ENCODE measurements at regions not wholly inside any gene's neighbourhood (a gene's known extent, or its start where the extent isn't known, plus 50 kb on each side); places are given as distances from the start of the nearest gene placed in this dataset.

DNA sequence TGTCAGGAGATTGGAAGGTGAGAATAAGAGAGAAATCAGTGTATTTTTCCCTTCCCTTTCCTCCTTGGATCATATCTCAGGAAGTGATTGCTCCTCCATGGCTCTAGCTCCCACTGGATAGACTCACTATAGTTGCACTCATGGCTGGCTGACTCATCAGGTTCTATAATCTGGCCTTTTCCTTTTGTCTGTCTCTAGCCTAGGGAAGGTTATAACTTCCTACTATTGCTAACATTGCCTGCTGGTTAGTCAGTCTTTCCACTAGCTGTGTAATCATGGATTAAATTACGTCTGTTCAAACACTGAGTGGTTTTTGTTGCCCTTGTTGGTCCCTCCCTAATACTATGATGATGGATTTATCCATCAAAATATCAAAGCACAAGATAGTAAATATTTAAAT is 195.5 kb upstream of the VEGFC start:
- peak; percentile 74 for DNase-seq (ENCODE audit: low read depth)
- CTCF ChIA-PET = interaction anchor here (1.0 kb wide), 1 partner anchor 190 kb away, joined by 3 read pairs; no protein-coding TSS in a partner anchor
- H3K36me3 ChIP-seq (ENCODE audit: control insufficient read depth, insufficient read depth, low read length) = no peaks in the 10 kb centered on the region
- no peak overlapping the region for H3K4me3 ChIP-seq (ENCODE audit: low read depth, low read length)
- TF ChIP-seq, protein P1, sequence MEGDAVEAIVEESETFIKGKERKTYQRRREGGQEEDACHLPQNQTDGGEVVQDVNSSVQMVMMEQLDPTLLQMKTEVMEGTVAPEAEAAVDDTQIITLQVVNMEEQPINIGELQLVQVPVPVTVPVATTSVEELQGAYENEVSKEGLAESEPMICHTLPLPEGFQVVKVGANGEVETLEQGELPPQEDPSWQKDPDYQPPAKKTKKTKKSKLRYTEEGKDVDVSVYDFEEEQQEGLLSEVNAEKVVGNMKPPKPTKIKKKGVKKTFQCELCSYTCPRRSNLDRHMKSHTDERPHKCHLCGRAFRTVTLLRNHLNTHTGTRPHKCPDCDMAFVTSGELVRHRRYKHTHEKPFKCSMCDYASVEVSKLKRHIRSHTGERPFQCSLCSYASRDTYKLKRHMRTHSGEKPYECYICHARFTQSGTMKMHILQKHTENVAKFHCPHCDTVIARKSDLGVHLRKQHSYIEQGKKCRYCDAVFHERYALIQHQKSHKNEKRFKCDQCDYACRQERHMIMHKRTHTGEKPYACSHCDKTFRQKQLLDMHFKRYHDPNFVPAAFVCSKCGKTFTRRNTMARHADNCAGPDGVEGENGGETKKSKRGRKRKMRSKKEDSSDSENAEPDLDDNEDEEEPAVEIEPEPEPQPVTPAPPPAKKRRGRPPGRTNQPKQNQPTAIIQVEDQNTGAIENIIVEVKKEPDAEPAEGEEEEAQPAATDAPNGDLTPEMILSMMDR (IDR thresholded peaks at IDR 0.05; ENCODE audit: insufficient read depth, low read depth, low read length) = no peak
- H3K27me3 ChIP-seq (ENCODE audit: control insufficient read depth, insufficient read depth, low read length) = no peaks in the 10 kb centered on the region
- POLR2A ChIA-PET = no interaction called here

DNA sequence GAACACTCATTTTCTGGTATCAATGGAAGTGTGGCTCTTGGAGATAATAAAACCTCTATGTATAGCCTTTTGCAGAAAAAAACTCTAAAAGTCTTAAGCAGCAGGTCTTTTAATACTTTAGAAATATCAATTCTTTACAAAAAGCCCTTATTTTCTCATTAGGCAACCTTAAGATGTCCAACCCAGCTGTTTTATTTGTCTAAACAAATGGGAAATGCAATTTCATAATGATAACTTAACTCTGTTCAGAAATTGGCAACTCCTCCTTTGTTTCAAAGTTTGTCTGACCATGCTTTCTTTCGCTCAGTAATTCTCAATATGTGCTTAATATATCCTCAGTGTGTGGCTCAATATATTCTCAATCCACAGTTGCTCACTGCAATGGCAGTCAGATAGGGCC is 196.5 kb upstream of the VEGFC start:
- POLR2A ChIA-PET = no interaction called here
- TF ChIP-seq, protein P1 (IDR thresholded peaks at IDR 0.05; ENCODE audit: insufficient read depth, low read depth, low read length) = no peak
- no peaks in the 10 kb centered on the region for H3K27me3 ChIP-seq (ENCODE audit: control insufficient read depth, insufficient read depth, low read length)
- no peak for DNase-seq (ENCODE audit: low read depth)
- H3K4me3 ChIP-seq (ENCODE audit: low read depth, low read length) = no peak overlapping the region
- CTCF ChIA-PET = no interaction called here
- H3K36me3 ChIP-seq (ENCODE audit: control insufficient read depth, insufficient read depth, low read length) = no peaks in the 10 kb centered on the region

DNA sequence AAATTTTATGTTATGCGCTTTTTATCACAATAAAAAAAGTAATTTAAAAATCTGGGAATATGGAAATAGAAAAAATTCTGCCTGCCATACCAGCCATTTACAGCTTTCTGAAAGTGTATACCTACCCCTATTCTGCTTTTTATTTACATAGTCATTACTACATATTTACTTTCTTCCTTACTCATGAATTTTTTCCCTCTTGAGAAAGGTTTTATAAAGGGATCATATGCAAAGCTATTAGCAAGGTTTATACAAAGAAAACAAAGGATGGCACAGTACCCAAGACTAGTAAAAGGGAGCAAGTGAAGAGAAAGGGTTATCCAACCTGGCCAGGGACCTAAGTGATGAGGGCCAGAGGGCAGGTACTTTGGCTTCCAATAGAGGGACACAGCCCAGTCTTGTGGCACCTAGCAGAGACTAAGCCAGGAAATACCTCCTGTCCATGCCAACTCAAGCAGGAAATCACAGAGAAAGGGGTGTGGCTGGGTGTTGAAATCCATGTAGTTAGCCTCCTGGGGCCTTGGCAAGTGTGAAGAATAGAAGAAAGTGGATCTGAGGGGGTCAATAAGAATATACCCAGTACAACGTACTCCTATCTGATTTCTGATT is 207.3 kb upstream of the VEGFC start:
- Histone ChIP-seq H3K36me3 (ENCODE audit: control insufficient read depth, insufficient read depth, low read length) (no peaks in the 10 kb centered on the region), H3K4me3 (ENCODE audit: low read depth, low read length) (no peak overlapping the region), H3K27me3 (ENCODE audit: control insufficient read depth, insufficient read depth, low read length) (no peaks in the 10 kb centered on the region)
- TF ChIP-seq, protein P1 (IDR thresholded peaks at IDR 0.05; ENCODE audit: insufficient read depth, low read depth, low read length) = no peak
- DNase-seq (ENCODE audit: low read depth) = no peak
- CTCF ChIA-PET = no interaction called here
- POLR2A ChIA-PET = no interaction called here

DNA sequence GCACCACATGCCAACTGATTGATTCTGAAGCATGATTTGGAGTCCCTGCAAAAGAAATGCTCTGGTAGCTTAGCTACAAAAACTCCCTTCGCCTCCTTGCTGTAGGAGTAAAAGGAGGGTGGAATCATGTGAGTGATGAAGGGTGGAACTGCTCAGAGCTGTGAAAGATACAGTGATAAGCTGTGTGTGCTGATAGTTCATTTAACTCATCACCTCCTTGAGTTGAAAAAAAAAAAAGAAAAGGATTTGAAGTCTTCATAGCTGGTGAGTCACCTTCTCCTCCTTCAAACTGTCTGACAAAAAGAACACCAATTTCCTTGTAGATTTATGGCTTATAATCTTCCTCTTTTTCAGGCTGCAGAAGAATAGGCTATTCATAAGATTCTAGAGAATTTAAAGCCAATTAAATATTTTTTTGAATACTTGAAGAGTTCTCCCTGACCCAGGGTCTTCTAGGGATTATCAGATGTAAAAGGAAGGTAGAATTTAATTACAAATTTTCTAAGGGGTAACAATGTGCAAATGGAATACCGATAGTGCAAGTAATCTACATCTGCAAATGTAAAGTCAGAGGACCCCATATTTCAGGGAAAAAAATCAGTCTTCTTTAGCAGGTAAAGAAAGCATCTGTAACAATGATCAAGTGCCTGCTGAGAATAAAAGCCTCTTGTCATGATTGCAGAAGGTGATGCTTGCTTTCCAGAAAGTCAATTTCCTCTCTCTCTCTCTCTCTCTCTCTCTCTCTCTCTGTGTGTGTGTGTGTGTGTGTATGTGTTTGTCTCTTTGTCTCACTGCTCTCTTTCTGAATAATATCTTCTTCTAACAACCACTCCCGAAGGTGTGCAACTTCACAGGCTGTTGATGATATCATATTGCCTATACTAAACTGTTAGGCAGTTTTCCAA is 208.8 kb upstream of the VEGFC start:
- Histone ChIP-seq H3K36me3 (ENCODE audit: control insufficient read depth, insufficient read depth, low read length) (no peaks in the 10 kb centered on the region), H3K27me3 (ENCODE audit: control insufficient read depth, insufficient read depth, low read length) (no peaks in the 10 kb centered on the region), H3K4me3 (ENCODE audit: low read depth, low read length) (no peak overlapping the region)
- ChIA-PET CTCF (interaction anchor here (0.7 kb wide), 1 partner anchor 8 kb away, joined by 4 read pairs; no protein-coding TSS in a partner anchor), POLR2A (no interaction called here)
- TF ChIP-seq, protein P1 (IDR thresholded peaks at IDR 0.05; ENCODE audit: insufficient read depth, low read depth, low read length) = no peak
- no peak for DNase-seq (ENCODE audit: low read depth)

DNA sequence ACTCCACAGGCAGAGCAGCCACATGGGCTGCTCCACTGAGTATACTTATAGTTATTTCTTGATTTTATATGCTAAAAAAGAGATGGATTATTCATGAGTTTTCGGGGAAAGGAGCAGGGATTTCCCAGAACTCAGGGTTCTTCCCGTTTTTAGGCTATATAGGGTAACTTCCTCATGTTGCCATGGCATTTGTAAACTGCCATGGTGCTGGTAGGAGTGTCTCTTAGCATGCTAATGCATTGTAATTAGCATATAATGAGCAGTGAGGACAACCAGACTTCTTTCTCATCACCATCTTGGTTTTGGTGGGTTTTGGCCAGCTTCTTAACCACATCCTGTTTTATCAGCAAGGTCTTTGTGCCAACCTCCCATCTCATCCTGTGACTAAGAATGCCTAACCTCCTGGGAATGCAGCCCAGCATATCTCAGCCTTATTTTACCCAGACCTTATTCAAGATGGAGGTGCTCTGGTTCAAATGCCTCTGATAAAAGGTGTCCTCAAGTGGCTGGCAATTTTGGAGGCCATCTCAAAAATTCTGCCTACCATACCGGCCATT is 213.0 kb upstream of the VEGFC start:
- POLR2A ChIA-PET = no interaction called here
- peak; percentile 33 for DNase-seq (ENCODE audit: low read depth)
- CTCF ChIA-PET = no interaction called here

More for the DNA sequence above, 213.0 kb upstream of the VEGFC start:
- TF ChIP-seq, protein P1 (IDR thresholded peaks at IDR 0.05; ENCODE audit: insufficient read depth, low read depth, low read length) = no peak
- H3K36me3 ChIP-seq (ENCODE audit: control insufficient read depth, insufficient read depth, low read length) = no peaks in the 10 kb centered on the region
- H3K4me3 ChIP-seq (ENCODE audit: low read depth, low read length) = no peak overlapping the region
- H3K27me3 ChIP-seq (ENCODE audit: control insufficient read depth, insufficient read depth, low read length) = no peaks in the 10 kb centered on the region
